Endothelial cell of umbilical vein (primary cell): ENCODE measurements at regions not wholly inside any gene's neighbourhood (a gene's known extent, or its start where the extent isn't known, plus 50 kb on each side); places are given as distances from the start of the nearest gene placed in this dataset.
"Not testable (repeated sequence)": the region's sequence is repeated elsewhere in the genome, so short reads cannot be mapped to it uniquely, and the experiment has no call there.

Experiments used
- BruUV-seq: library from RNA; stranded (reverse); fragments of 400-500 nt; replicated peaks from 2 replicates; lab custom pipeline; 2021; lab: Mats Ljungman, UMichigan
- CTCF ChIA-PET: fragments of 300-600, 350-600 bp; sonication (Branson Sonifier 250); formaldehyde crosslinking; loops from one replicate; lab custom pipeline; 2021; ENCODE audit warnings: antibody characterized with exemption, inconsistent platforms; lab: Charles Lee
- POLR2A ChIA-PET: fragments of 300-600, 350-600 bp; sonication (Branson Sonifier 250); formaldehyde crosslinking; loops from one replicate; lab custom pipeline; 2021; ENCODE audit warnings: antibody characterized with exemption, inconsistent platforms; lab: Charles Lee
- DNase-seq: peaks from one replicate; pipeline ENCODE4 v3.0.0-alpha.2; 2011; ENCODE audit warnings: low read depth, low spot score
- FAIRE-seq: peaks from 2 replicates; lab custom pipeline; 2011; peaks lifted over from hg19 to GRCh38; lab: Jason Lieb, UNC
- H2AFZ ChIP-seq: 2 replicates; pipeline ENCODE4 v1.6.0; 2012; ENCODE audit warnings: low read depth, low read length, control low read depth, inconsistent platforms
- H3K27ac ChIP-seq: 2 replicates; pipeline ENCODE4 v1.5.1; 2011; ENCODE audit warnings: low read depth, mild to moderate bottlenecking, control low read depth, low read length, moderate library complexity; ENCODE audit not compliant: insufficient read depth
- H3K27me3 ChIP-seq, 2 experiments: 2 replicates each; pipeline versions ENCODE4 v1.6.0 to v1.6.1; 2011; ENCODE audit warnings: low read length in 2 of 2, mixed read lengths in 1 of 2; ENCODE audit not compliant: control insufficient read depth in 2 of 2, insufficient read depth in 2 of 2
- H3K36me3 ChIP-seq, 2 experiments: 2 replicates in 1 of 2; 3 replicates in 1 of 2; pipeline ENCODE4 v1.5.1; 2011; ENCODE audit warnings: low read length in 2 of 2, mild to moderate bottlenecking in 1 of 2, moderate library complexity in 1 of 2; ENCODE audit not compliant: control insufficient read depth in 2 of 2, insufficient read depth in 2 of 2; ENCODE audit errors: extremely low read depth in 1 of 2
- H3K4me1 ChIP-seq: 3 replicates; pipeline ENCODE4 v1.5.1; 2011; ENCODE audit warnings: mild to moderate bottlenecking, low read length; ENCODE audit not compliant: control insufficient read depth, insufficient read depth; ENCODE audit errors: extremely low read depth
- H3K4me2 ChIP-seq: 2 replicates; pipeline ENCODE4 v1.6.1; 2011; ENCODE audit warnings: low read length, control low read depth, mixed read lengths; ENCODE audit not compliant: insufficient read depth
- H3K4me3 ChIP-seq, 3 experiments: fragments of 200-600 bp in 1 of 3; sonication (generic), shearing (Covaris generic) in 1 of 3; replicated peaks in 1 of 3; 2 replicates each; pipeline ENCODE4 v1.5.1; 2011 to 2016; ENCODE audit warnings: control low read depth in 3 of 3, low read length in 3 of 3, mild to moderate bottlenecking in 2 of 3, inconsistent platforms in 1 of 3, low read depth in 1 of 3, moderate library complexity in 1 of 3; ENCODE audit not compliant: insufficient read depth in 1 of 3
- H3K79me2 ChIP-seq: 2 replicates; pipeline ENCODE4 v1.6.0; 2012; ENCODE audit warnings: low read length, inconsistent platforms; ENCODE audit not compliant: control insufficient read depth, insufficient read depth
- H3K9ac ChIP-seq: replicated peaks from 2 replicates; pipeline ENCODE3; 2011; ENCODE audit warnings: low read length, control low read depth; ENCODE audit not compliant: insufficient read depth; ENCODE audit errors: extremely low read depth
- H3K9me1 ChIP-seq: replicated peaks from 3 replicates; pipeline ENCODE4 v1.6.0; 2011; ENCODE audit warnings: mild to moderate bottlenecking, low read length; ENCODE audit not compliant: control insufficient read depth, insufficient read depth; ENCODE audit errors: extremely low read depth
- H3K9me3 ChIP-seq: replicated peaks from 2 replicates; pipeline ENCODE4 v1.5.1; 2012; ENCODE audit warnings: low read length, inconsistent platforms; ENCODE audit not compliant: control insufficient read depth, insufficient read depth
- H4K20me1 ChIP-seq: replicated peaks from 2 replicates; pipeline ENCODE3; 2011; ENCODE audit warnings: mild to moderate bottlenecking, low read length; ENCODE audit not compliant: control insufficient read depth, insufficient read depth; ENCODE audit errors: extremely low read depth
- CTCF ChIP-seq, 2 donors: IDR thresholded peaks; 1 replicate in 1 of 2; 2 replicates in 1 of 2; pipeline ENCODE4 v1.5.1; 2011; ENCODE audit warnings: low read length in 2 of 2, mild to moderate bottlenecking in 2 of 2, moderate library complexity in 2 of 2, control low read depth in 1 of 2, inconsistent platforms in 1 of 2, low read depth in 1 of 2; ENCODE audit not compliant: insufficient read depth in 1 of 2; ENCODE audit errors: extremely low read depth in 1 of 2
- EZH2 ChIP-seq: IDR thresholded peaks from 2 replicates; pipeline ENCODE4 v1.6.1; 2012; ENCODE audit warnings: borderline replicate concordance, low read depth, mild to moderate bottlenecking, moderate library complexity, low read length, inconsistent platforms; ENCODE audit not compliant: severe bottlenecking
- FOS ChIP-seq: IDR thresholded peaks from 2 replicates; pipeline ENCODE4 v1.6.1; 2011; ENCODE audit warnings: mild to moderate bottlenecking, low read length, moderate library complexity, borderline replicate concordance; ENCODE audit not compliant: insufficient read depth
- GATA2 ChIP-seq: IDR thresholded peaks from 2 replicates; pipeline ENCODE4 v1.7.0; 2011; ENCODE audit warnings: low read depth, mild to moderate bottlenecking, moderate library complexity, mixed read lengths, low read length; ENCODE audit not compliant: insufficient read length, insufficient read depth
- JUN ChIP-seq: IDR thresholded peaks from 2 replicates; pipeline ENCODE4 v1.6.1; 2011; ENCODE audit warnings: borderline replicate concordance, low read depth; ENCODE audit not compliant: insufficient read length, insufficient read depth
- MAX ChIP-seq: IDR thresholded peaks from 2 replicates; pipeline ENCODE4 v1.6.1; 2011; ENCODE audit not compliant: insufficient read depth, insufficient read length
- MYC ChIP-seq: IDR thresholded peaks from one replicate; pipeline ENCODE4 v1.6.1; 2011; ENCODE audit warnings: mild to moderate bottlenecking, low read depth, low read length
- POLR2A ChIP-seq: IDR thresholded peaks from 2 replicates; pipeline ENCODE4 v1.6.1; 2012; ENCODE audit warnings: low read depth, mild to moderate bottlenecking, control low read depth, low read length
- POLR2AphosphoS5 ChIP-seq: IDR thresholded peaks from 2 replicates; pipeline ENCODE4 v1.6.1; 2012; ENCODE audit warnings: low read depth, mild to moderate bottlenecking, control low read depth, low read length, moderate library complexity; ENCODE audit not compliant: insufficient read depth
- dilution Hi-C: fragments of 300-500 bp; cut with MboI; formaldehyde crosslinking; loops from one replicate; pipeline ENCODE4 v1.15.0; 2019; ENCODE audit warnings: low sequenced_read_pairs; ENCODE audit not compliant: extremely low pct_ligation_motif_present
- intact Hi-C: fragments of 100-400 bp; cut with micrococcal nuclease; formaldehyde crosslinking; loops from one replicate; pipeline ENCODE4 v1.10.0; 2022

- Histone ChIP-seq H3K79me2 (no peaks in the 10 kb centered on the region), H3K4me1 (no peaks in the 10 kb centered on the region), H3K27ac (no peak overlapping the region), H2AFZ (no peak overlapping the region), H3K27me3 (no peaks in the 10 kb centered on the region), H3K4me2 (no peak overlapping the region), H4K20me1 (no peaks in the 10 kb centered on the region), H3K4me3 (no peak overlapping the region), H3K9ac (no peak overlapping the region), H3K9me3 (no peaks in the 10 kb centered on the region), H3K36me3 (no peaks in the 10 kb centered on the region), H3K9me1 (no peaks in the 10 kb centered on the region)
- ChIA-PET CTCF (no interaction called here), POLR2A (no interaction called here)
- dilution Hi-C loops (no loop called here), intact Hi-C loops (no loop called here)
- FAIRE-seq (no peak), DNase-seq (no peak)
- TF ChIP-seq EZH2: no peak
- no peak for TF ChIP-seq CTCF (IDR thresholded peaks at IDR 0.05; ENCODE audit: extremely low read depth in 1 of 2, insufficient read depth in 1 of 2, low read depth in 1 of 2, low read length in 2 of 2)
- no peak for TF ChIP-seq MAX
- no peak for TF ChIP-seq FOS
- no peak for TF ChIP-seq POLR2A
- no peak for TF ChIP-seq JUN
- TF ChIP-seq POLR2AphosphoS5: no peak
- no peak for TF ChIP-seq GATA2
- no peak for TF ChIP-seq MYC
- no TSS peak for BruUV-seq
Observed at GRCh38 chr4:3896441-3896840, 130.3 kb downstream of the ADRA2C start.

GRCh38 chr4:3896871-3897578 is 130.8 kb downstream of the ADRA2C start:
- H4K20me1 ChIP-seq, CTCF ChIA-PET, H3K9ac ChIP-seq, FAIRE-seq, H3K79me2 ChIP-seq, H3K36me3 ChIP-seq, H3K27ac ChIP-seq, DNase-seq, H2AFZ ChIP-seq, H3K9me3 ChIP-seq, dilution Hi-C loops, H3K9me1 ChIP-seq, H3K27me3 ChIP-seq, H3K4me3 ChIP-seq, H3K4me2 ChIP-seq, BruUV-seq, POLR2A ChIA-PET, intact Hi-C loops, H3K4me1 ChIP-seq: not testable (repeated sequence)
